Lower leg skin (tissue), 3 donors: ENCODE measurements at regions not wholly inside any gene's neighbourhood (a gene's known extent, or its start where the extent isn't known, plus 50 kb on each side); places are given as distances from the start of the nearest gene placed in this dataset.

Experiments
- CTCF ChIP-seq, 3 donors: fragments of 450-650 bp; IDR thresholded peaks; one replicate each; pipeline ENCODE4 v1.5.1; 2016; ENCODE audit warnings: antibody characterized with exemption in 3 of 3, mild to moderate bottlenecking in 3 of 3, moderate library complexity in 2 of 3
- POLR2A ChIP-seq, 2 donors: fragments of 450-650 bp; IDR thresholded peaks; one replicate each; pipeline ENCODE4 v1.6.1; 2016 to 2017; ENCODE audit warnings: antibody characterized with exemption in 2 of 2, mild to moderate bottlenecking in 1 of 2, moderate library complexity in 1 of 2

- no peak for TF ChIP-seq CTCF (IDR thresholded peaks at IDR 0.05)
- TF ChIP-seq POLR2A (IDR thresholded peaks at IDR 0.05): no peak
Observed at GRCh38 chr16:51349626-51350025, 198.6 kb upstream of the SALL1 start.
